SK-N-MC (cell line): ENCODE measurements at regions not wholly inside any gene's neighbourhood (a gene's known extent, or its start where the extent isn't known, plus 50 kb on each side); places are given as distances from the start of the nearest gene placed in this dataset.
"Not testable (repeated sequence)": the region's sequence is repeated elsewhere in the genome, so short reads cannot be mapped to it uniquely, and the experiment has no call there.

Experiments used
- EZH2 ChIP-seq: fragments of 200-600 bp; sonication (generic); IDR thresholded peaks from one replicate; pipeline ENCODE4 v1.6.1; 2017; ENCODE audit warnings: antibody characterized with exemption
- FOXP2 ChIP-seq: optimal IDR thresholded peaks from 2 replicates; pipeline ENCODE3; 2011; ENCODE audit warnings: mild to moderate bottlenecking, moderate library complexity; ENCODE audit not compliant: insufficient read depth; ENCODE audit errors: extremely low read length, control extremely low read depth
- POLR2AphosphoS5 ChIP-seq: IDR thresholded peaks from 2 replicates; pipeline ENCODE4 v1.6.1; 2012; ENCODE audit warnings: mild to moderate bottlenecking, low read depth, low read length, borderline replicate concordance

DNA sequence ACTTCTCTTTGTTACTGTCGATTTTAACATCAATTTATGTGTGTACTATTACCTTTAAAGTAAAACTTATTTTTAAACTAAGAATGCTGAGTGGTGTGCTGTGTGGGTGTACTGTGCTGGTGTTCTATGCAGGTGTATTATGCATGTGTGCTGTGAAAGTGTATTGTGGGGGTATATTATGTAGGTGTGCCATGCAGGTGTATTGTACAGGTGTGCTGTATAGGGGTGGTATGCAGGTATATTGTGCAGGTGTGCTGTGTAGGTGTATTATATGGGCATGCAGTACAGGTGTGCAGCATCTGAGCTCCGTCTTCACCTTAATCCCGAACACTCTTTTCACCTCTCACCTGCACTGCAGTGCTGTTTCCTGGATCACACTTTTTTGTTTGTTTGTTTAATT lies 94.4 kb upstream of the SAMD11 start:
- not testable (repeated sequence) for TF ChIP-seq EZH2, POLR2AphosphoS5, FOXP2
